ENCODE measurements at regions not wholly inside any gene's neighbourhood (a gene's known extent, or its start where the extent isn't known, plus 50 kb on each side); places are given as distances from the start of the nearest gene placed in this dataset.

GRCh38 chrX:39619182-39620009 is 478.4 kb downstream of the BCOR start:
- TF ChIP-seq CTCF (IDR thresholded peaks at IDR 0.05; ENCODE audit: poor library complexity, severe bottlenecking) (no peak), SMC3 (conservative IDR thresholded peaks at IDR 0.05; ENCODE audit: poor library complexity) (no peak), TAF1 (IDR thresholded peaks at IDR 0.05; ENCODE audit: low read depth) (no peak)
